ENCODE measurements at regions not wholly inside any gene's neighbourhood (a gene's known extent, or its start where the extent isn't known, plus 50 kb on each side); places are given as distances from the start of the nearest gene placed in this dataset.

DNA sequence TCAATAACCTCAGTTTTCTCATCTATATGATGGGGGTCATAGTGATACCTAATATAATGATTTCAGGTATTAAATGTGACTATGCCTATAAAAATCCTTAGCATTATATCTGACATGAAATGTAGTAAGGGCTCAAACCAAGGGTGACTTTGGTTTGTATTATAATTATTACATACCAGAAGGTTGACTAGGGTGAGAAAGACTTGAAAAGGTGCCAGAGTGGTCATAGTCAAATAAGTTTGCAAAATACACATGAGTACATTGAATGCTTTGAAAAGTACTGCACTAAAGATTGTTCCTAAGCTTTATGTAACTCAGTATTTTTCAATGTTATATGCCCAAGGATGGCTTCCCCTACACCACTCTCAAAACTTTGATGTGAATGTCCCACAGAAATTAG lies 297.2 kb downstream of the ARPP21 start:
- no peak overlapping the region for H3K14ac ChIP-seq (ENCODE audit: insufficient read length)
- no peaks in the 10 kb centered on the region for H3K23me2 ChIP-seq (ENCODE audit: low read depth, low read length)
- no peak overlapping the region for H4K5ac ChIP-seq (ENCODE audit: insufficient read length, low read depth, low read length)
- no peak overlapping the region for H3K18ac ChIP-seq (ENCODE audit: extremely low read depth, low read length)
- H2BK12ac ChIP-seq (ENCODE audit: low read depth, low read length), result no peak overlapping the region
- DNase-seq (ENCODE audit: low read depth in 1 of 2, low spot score in 2 of 2) (no peak), FAIRE-seq (no peak)
- H2BK15ac ChIP-seq (ENCODE audit: low read length), result no peak overlapping the region
- no peak overlapping the region for H2BK20ac ChIP-seq (ENCODE audit: low read length)
- no peak overlapping the region for H4K91ac ChIP-seq (replicated peaks; ENCODE audit: insufficient read length, low read length)
- no peak for TF ChIP-seq KDM5A (IDR thresholded peaks at IDR 0.05; ENCODE audit: low read length)
- TF ChIP-seq PHF8 (conservative IDR thresholded peaks at IDR 0.05; ENCODE audit: low read depth, low read length), result no peak
- TF ChIP-seq ZNF274 (IDR thresholded peaks at IDR 0.05; ENCODE audit: borderline replicate concordance, extremely low read depth, low read length), result no peak
- TF ChIP-seq, protein P1, sequence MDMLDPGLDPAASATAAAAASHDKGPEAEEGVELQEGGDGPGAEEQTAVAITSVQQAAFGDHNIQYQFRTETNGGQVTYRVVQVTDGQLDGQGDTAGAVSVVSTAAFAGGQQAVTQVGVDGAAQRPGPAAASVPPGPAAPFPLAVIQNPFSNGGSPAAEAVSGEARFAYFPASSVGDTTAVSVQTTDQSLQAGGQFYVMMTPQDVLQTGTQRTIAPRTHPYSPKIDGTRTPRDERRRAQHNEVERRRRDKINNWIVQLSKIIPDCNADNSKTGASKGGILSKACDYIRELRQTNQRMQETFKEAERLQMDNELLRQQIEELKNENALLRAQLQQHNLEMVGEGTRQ (IDR thresholded peaks at IDR 0.05; ENCODE audit: low read length), result no peak
- no peak for TF ChIP-seq CHD2 (IDR thresholded peaks at IDR 0.05; ENCODE audit: low read length)
- no peak overlapping the region for H2BK5ac ChIP-seq (ENCODE audit: low read depth, low read length)
- no peak overlapping the region for H4K8ac ChIP-seq (ENCODE audit: extremely low read depth, insufficient read depth, low read length)
- no peak overlapping the region for H2AK5ac ChIP-seq (ENCODE audit: low read depth, low read length)
- no peaks in the 10 kb centered on the region for H3K4me1 ChIP-seq (replicated peaks in 1 of 4; ENCODE audit: control insufficient read depth in 3 of 4, insufficient read depth in 4 of 4, low read length in 3 of 4)
- H3K23ac ChIP-seq (ENCODE audit: insufficient read length), result no peak overlapping the region
- H4K20me1 ChIP-seq (replicated peaks in 1 of 2; ENCODE audit: control insufficient read depth in 1 of 2, insufficient read depth in 2 of 2, low read length in 2 of 2), result no peaks in the 10 kb centered on the region
- CTCF ChIA-PET (ENCODE audit: partially characterized antibody), result no interaction called here
- POLR2A ChIA-PET (ENCODE audit: partially characterized antibody), result no interaction called here
- H3K56ac ChIP-seq (replicated peaks; ENCODE audit: insufficient read length, low read depth, low read length), result no peak overlapping the region
- H3K36me3 ChIP-seq (ENCODE audit: control insufficient read depth in 2 of 4, insufficient read depth in 4 of 4, low read length in 3 of 4), result no peaks in the 10 kb centered on the region
- no peak overlapping the region for H3K4me2 ChIP-seq (ENCODE audit: insufficient read depth in 1 of 2, low read depth in 2 of 2, low read length in 2 of 2)
- H3K9me3 ChIP-seq (ENCODE audit: insufficient read depth in 2 of 2, low read depth in 1 of 2, low read length in 1 of 2), result no peaks in the 10 kb centered on the region
- no peaks in the 10 kb centered on the region for H3K27me3 ChIP-seq (replicated peaks in 1 of 4; ENCODE audit: control insufficient read depth in 3 of 4, extremely low read depth in 1 of 4, insufficient read depth in 3 of 4, low read length in 3 of 4)
- no peaks in the 10 kb centered on the region for H3K79me2 ChIP-seq (ENCODE audit: control insufficient read depth in 1 of 2, insufficient read depth in 2 of 2, low read length in 2 of 2)
- H3K4me3 ChIP-seq (ENCODE audit: extremely low read depth in 1 of 4, insufficient read depth in 2 of 4, low read depth in 3 of 4, low read length in 4 of 4), result no peak overlapping the region
- H3K9ac ChIP-seq (replicated peaks in 1 of 4; ENCODE audit: extremely low read depth in 1 of 4, low read depth in 3 of 4, low read length in 3 of 4), result no peak overlapping the region
- no peak overlapping the region for H3K4ac ChIP-seq (replicated peaks; ENCODE audit: insufficient read length, low read depth, low read length)
- no peak overlapping the region for H3K27ac ChIP-seq (ENCODE audit: low read depth, low read length)
- no peak overlapping the region for H2AFZ ChIP-seq (ENCODE audit: low read length)
- no peaks in the 10 kb centered on the region for H3K79me1 ChIP-seq (ENCODE audit: low read depth, low read length)
- no peak overlapping the region for H2BK120ac ChIP-seq (replicated peaks; ENCODE audit: low read depth, low read length)

Measured in H1 (cell line).